ENCODE measurements at regions not wholly inside any gene's neighbourhood (a gene's known extent, or its start where the extent isn't known, plus 50 kb on each side); places are given as distances from the start of the nearest gene placed in this dataset.

- Histone ChIP-seq H3K9me3 (ENCODE audit: control insufficient read depth, insufficient read depth, low read length) (no peaks in the 10 kb centered on the region), H4K20me1 (ENCODE audit: insufficient read depth, low read length) (no peaks in the 10 kb centered on the region), H3K36me3 (ENCODE audit: control insufficient read depth, insufficient read depth, low read length) (0 out of 2 replicates have a peak, but pooled peaks cover 1% of the 10 kb centered on the region), H4K8ac (ENCODE audit: low read depth in 2 of 2, low read length in 2 of 2) (no peak overlapping the region), H2BK15ac (ENCODE audit: low read depth, low read length) (no peak overlapping the region), H2BK20ac (ENCODE audit: low read depth, low read length) (no peak overlapping the region), H3K9ac (ENCODE audit: low read depth, low read length) (no peak overlapping the region), H3K4me3 (ENCODE audit: insufficient read depth, low read depth, low read length) (no peak overlapping the region), H2AFZ (replicated peaks; ENCODE audit: low read length, poor library complexity) (no peak overlapping the region), H3K18ac (ENCODE audit: low read depth, low read length) (no peak overlapping the region), H3K14ac (replicated peaks; ENCODE audit: low read depth, low read length) (no peak overlapping the region), H3K4ac (ENCODE audit: low read depth, low read length) (no peak overlapping the region), H2BK5ac (ENCODE audit: low read depth, low read length, poor library complexity, severe bottlenecking) (no peak overlapping the region), H3K27ac (ENCODE audit: insufficient read depth, low read length) (no peak overlapping the region), H3K9me1 (ENCODE audit: insufficient read depth, low read length) (peaks cover 5% of the 10 kb centered on the region), H2AK9ac (replicated peaks; ENCODE audit: low read depth, low read length, poor library complexity) (no peak overlapping the region), H3K56ac (ENCODE audit: extremely low read depth, insufficient read depth, low read length) (no peak overlapping the region), H2BK120ac (ENCODE audit: low read depth, low read length) (no peak overlapping the region), H3K79me1 (ENCODE audit: low read depth in 1 of 2, low read length in 2 of 2) (no peaks in the 10 kb centered on the region), H3K4me1 (ENCODE audit: control insufficient read depth, insufficient read depth, low read length) (peaks cover 8% of the 10 kb centered on the region; the same call in 1 of the 2 replicates), H3K27me3 (ENCODE audit: control insufficient read depth, insufficient read depth, low read length) (no peaks in the 10 kb centered on the region), H2AK5ac (ENCODE audit: low read depth, low read length) (no peak overlapping the region), H4K5ac (ENCODE audit: low read depth, low read length) (no peak overlapping the region), H4K91ac (ENCODE audit: insufficient read depth, low read depth, low read length) (no peak overlapping the region), H3K4me2 (ENCODE audit: low read depth, low read length) (no peak overlapping the region), H3K23ac (ENCODE audit: low read depth, low read length) (no peak overlapping the region)
- POLR2A ChIA-PET (ENCODE audit: unreplicated experiment) = no interaction called here
- no peak for ATAC-seq (ENCODE audit: low read depth)
- CTCF ChIA-PET = no interaction called here
- intact Hi-C loops (cut with micrococcal nuclease) (no loop called here), in situ Hi-C loops (cut with MboI; ENCODE audit: low sequenced_read_pairs) (no loop called here), dilution Hi-C loops (cut with HindIII; ENCODE audit: low sequenced_read_pairs, unreplicated experiment) (no loop called here)
- WGBS, 2 experiments (ENCODE audit: extremely low coverage in 2 of 2, insufficient read length in 1 of 2) = no CpG with 5 or more reads among the region's 2 CpGs
- no peak for DNase-seq
- no TSS peak for BruUV-seq (replicated peaks)
- TF ChIP-seq NFE2L2 (IDR thresholded peaks at IDR 0.05; ENCODE audit: low read depth, low read length) (no peak), RAD21 (IDR thresholded peaks at IDR 0.05; ENCODE audit: low read length) (no peak), FOS (IDR thresholded peaks at IDR 0.05; ENCODE audit: low read depth, low read length) (no peak), MXI1 (IDR thresholded peaks at IDR 0.05; ENCODE audit: borderline replicate concordance, low read depth, low read length) (no peak), RFX5 (IDR thresholded peaks at IDR 0.05; ENCODE audit: low read depth, low read length) (no peak), CEBPB (IDR thresholded peaks at IDR 0.05; ENCODE audit: low read depth, low read length) (no peak), MAFK (IDR thresholded peaks at IDR 0.05; ENCODE audit: low read depth, low read length) (no peak), SMC3 (IDR thresholded peaks at IDR 0.05; ENCODE audit: low read depth, low read length) (no peak), USF2 (IDR thresholded peaks at IDR 0.05; ENCODE audit: low read depth, low read length) (no peak), CTCF (conservative IDR thresholded peaks at IDR 0.05; ENCODE audit: low read depth, low read length) (no peak), BHLHE40 (IDR thresholded peaks at IDR 0.05; ENCODE audit: low read depth, low read length) (no peak), CHD1 (IDR thresholded peaks at IDR 0.05; ENCODE audit: low read depth, low read length) (no peak), ELK1 (IDR thresholded peaks at IDR 0.05; ENCODE audit: borderline replicate concordance, low read depth, low read length) (no peak), RCOR1 (IDR thresholded peaks at IDR 0.05; ENCODE audit: insufficient replicate concordance, low read length) (no peak)
Observed at GRCh38 chr18:24773101-24773500, 312.7 kb downstream of the HRH4 start.
